BJ (cell line): ENCODE measurements at regions not wholly inside any gene's neighbourhood (a gene's known extent, or its start where the extent isn't known, plus 50 kb on each side); places are given as distances from the start of the nearest gene placed in this dataset.

Experiments
- CTCF ChIA-PET: fragments of 350-600 bp; formaldehyde crosslinking; extraction: SDS; loops from one replicate; lab custom pipeline; 2021; ENCODE audit warnings: antibody characterized with exemption, inconsistent platforms; lab: Yijun Ruan, JAX
- POLR2A ChIA-PET: fragments of 300-600 bp; sonication (Branson Sonifier 250); formaldehyde crosslinking; extraction: SDS; loops from one replicate; lab custom pipeline; 2021; ENCODE audit warnings: antibody characterized with exemption; lab: Charles Lee
- DNase-seq: peaks from one replicate; pipeline ENCODE4 v3.0.0-alpha.2; 2011; ENCODE audit warnings: low read depth
- H3K27me3 ChIP-seq: 2 replicates; pipeline ENCODE4 v1.6.0; 2011; ENCODE audit warnings: low read length; ENCODE audit not compliant: control insufficient read depth, insufficient read depth
- H3K36me3 ChIP-seq: 2 replicates; pipeline ENCODE4 v1.5.1; 2011; ENCODE audit warnings: low read length; ENCODE audit not compliant: control insufficient read depth, insufficient read depth
- H3K4me3 ChIP-seq: 2 replicates; pipeline ENCODE4 v1.5.1; 2011; ENCODE audit warnings: low read depth, mild to moderate bottlenecking, control low read depth, low read length
- CTCF ChIP-seq: IDR thresholded peaks from 2 replicates; pipeline ENCODE4 v1.5.1; 2011; ENCODE audit warnings: low read depth, mild to moderate bottlenecking, control low read depth, inconsistent platforms, low read length, moderate library complexity; ENCODE audit not compliant: insufficient read depth

GRCh38 chr10:110368556-110368955 is 63.8 kb upstream of the SMNDC1 start:
- H3K4me3 ChIP-seq, result no peak overlapping the region
- CTCF ChIA-PET, result interaction anchor here (3.4 kb wide), 1 partner anchor 14 kb away, joined by 17 read pairs; no protein-coding TSS in a partner anchor
- no peak for TF ChIP-seq CTCF
- no peaks in the 10 kb centered on the region for H3K36me3 ChIP-seq
- no peaks in the 10 kb centered on the region for H3K27me3 ChIP-seq
- POLR2A ChIA-PET, result no interaction called here
- DNase-seq, result no peak

GRCh38 chr10:110370006-110370405 is 65.3 kb upstream of the SMNDC1 start:
- TF ChIP-seq CTCF, result no peak
- Histone ChIP-seq H3K27me3 (no peaks in the 10 kb centered on the region), H3K36me3 (no peaks in the 10 kb centered on the region), H3K4me3 (no peak overlapping the region)
- POLR2A ChIA-PET, result no interaction called here
- DNase-seq, result no peak
- CTCF ChIA-PET, result interaction anchor here (1.1 to 1.3 kb wide), 2 partner anchors 12 to 19 kb away, joined by 3 read pairs; no protein-coding TSS in a partner anchor

- no peak for TF ChIP-seq CTCF
- ChIA-PET CTCF (interaction anchor here (0.6 to 1.1 kb wide), 3 partner anchors 8 to 19 kb away, joined by 3 to 4 read pairs (median 3); no protein-coding TSS in a partner anchor), POLR2A (interaction anchor here (0.6 kb wide), 1 partner anchor 40 kb away, joined by 7 read pairs; no protein-coding TSS in a partner anchor)
- no peak for DNase-seq
- Histone ChIP-seq H3K27me3 (no peaks in the 10 kb centered on the region), H3K4me3 (no peak overlapping the region), H3K36me3 (no peaks in the 10 kb centered on the region)
These were observed 67.9 kb upstream of the SMNDC1 start for GRCh38 chr10:110372656-110373055.

- ChIA-PET POLR2A (no interaction called here), CTCF (interaction anchor here (0.9 to 1.1 kb wide), 2 partner anchors 17 to 20 kb away, joined by 3 read pairs; no protein-coding TSS in a partner anchor)
- no peaks in the 10 kb centered on the region for H3K36me3 ChIP-seq
- H3K27me3 ChIP-seq, result no peaks in the 10 kb centered on the region
- no peak overlapping the region for H3K4me3 ChIP-seq
- TF ChIP-seq CTCF, result no peak
- no peak for DNase-seq
These were observed 68.3 kb upstream of the SMNDC1 start for GRCh38 chr10:110373059-110373458.

- CTCF ChIA-PET, result no interaction called here
- TF ChIP-seq CTCF, result no peak
- H3K36me3 ChIP-seq, result no peaks in the 10 kb centered on the region
- no peaks in the 10 kb centered on the region for H3K27me3 ChIP-seq
- H3K4me3 ChIP-seq, result no peak overlapping the region
- no peak for DNase-seq
- POLR2A ChIA-PET, result no interaction called here
These were observed 69.3 kb upstream of the SMNDC1 start for GRCh38 chr10:110373857-110374654.
